HG03280 (cell line): ENCODE measurements at regions not wholly inside any gene's neighbourhood (a gene's known extent, or its start where the extent isn't known, plus 50 kb on each side); places are given as distances from the start of the nearest gene placed in this dataset.
"Not testable (repeated sequence)": the region's sequence is repeated elsewhere in the genome, so short reads cannot be mapped to it uniquely, and the experiment has no call there.

Source experiments
- ATAC-seq: cut with Tn5 transposase; IDR thresholded peaks from one replicate; pipeline ENCODE4 v1.9.1; 2021; ENCODE audit warnings: mild to moderate bottlenecking, moderate library complexity; ENCODE audit not compliant: unreplicated experiment

- no peak for ATAC-seq
These were observed 150.4 kb downstream of the BTBD3 start for GRCh38 chr20:12068121-12068520.

GRCh38 chr20:12069181-12069580 is 151.5 kb downstream of the BTBD3 start:
- no peak for ATAC-seq

- no peak for ATAC-seq
These were observed 154.7 kb downstream of the BTBD3 start for GRCh38 chr20:12072221-12072953.

- no peak for ATAC-seq
These were observed 155.2 kb downstream of the BTBD3 start for GRCh38 chr20:12072954-12073264.

- no peak for ATAC-seq
These were observed 156.5 kb downstream of the BTBD3 start for GRCh38 chr20:12074111-12074655.

GRCh38 chr20:12076200-12076599 is 158.5 kb downstream of the BTBD3 start:
- no peak for ATAC-seq

- no peak for ATAC-seq
These were observed 160.2 kb downstream of the BTBD3 start for GRCh38 chr20:12077875-12078274.

GRCh38 chr20:12079490-12079889 is 161.8 kb downstream of the BTBD3 start:
- no peak for ATAC-seq

GRCh38 chr20:12083269-12083668 is 165.6 kb downstream of the BTBD3 start:
- no peak for ATAC-seq

- no peak for ATAC-seq
These were observed 166.8 kb downstream of the BTBD3 start for GRCh38 chr20:12084482-12084881.

- no peak for ATAC-seq
These were observed 168.7 kb downstream of the BTBD3 start for GRCh38 chr20:12086359-12086758.

- no peak for ATAC-seq
These were observed 173.2 kb downstream of the BTBD3 start for GRCh38 chr20:12090920-12091319.

- no peak for ATAC-seq
These were observed 175.5 kb downstream of the BTBD3 start for GRCh38 chr20:12093057-12093796.

GRCh38 chr20:12093797-12094190 is 176.1 kb downstream of the BTBD3 start:
- not testable (repeated sequence) for ATAC-seq

GRCh38 chr20:12095180-12095920 is 177.7 kb downstream of the BTBD3 start:
- ATAC-seq = no peak

GRCh38 chr20:12098421-12098820 is 180.7 kb downstream of the BTBD3 start:
- no peak for ATAC-seq

GRCh38 chr20:12108846-12109245 is 191.2 kb downstream of the BTBD3 start:
- ATAC-seq = no peak

- ATAC-seq = no peak
These were observed 192.6 kb downstream of the BTBD3 start for GRCh38 chr20:12110274-12110673.

GRCh38 chr20:12110711-12111110 is 193.0 kb downstream of the BTBD3 start:
- ATAC-seq = no peak

GRCh38 chr20:12111431-12112088 is 193.9 kb downstream of the BTBD3 start:
- ATAC-seq = no peak

- no peak for ATAC-seq
These were observed 194.4 kb downstream of the BTBD3 start for GRCh38 chr20:12112089-12112474.
